ENCODE measurements at regions not wholly inside any gene's neighbourhood (a gene's known extent, or its start where the extent isn't known, plus 50 kb on each side); places are given as distances from the start of the nearest gene placed in this dataset.

DNA sequence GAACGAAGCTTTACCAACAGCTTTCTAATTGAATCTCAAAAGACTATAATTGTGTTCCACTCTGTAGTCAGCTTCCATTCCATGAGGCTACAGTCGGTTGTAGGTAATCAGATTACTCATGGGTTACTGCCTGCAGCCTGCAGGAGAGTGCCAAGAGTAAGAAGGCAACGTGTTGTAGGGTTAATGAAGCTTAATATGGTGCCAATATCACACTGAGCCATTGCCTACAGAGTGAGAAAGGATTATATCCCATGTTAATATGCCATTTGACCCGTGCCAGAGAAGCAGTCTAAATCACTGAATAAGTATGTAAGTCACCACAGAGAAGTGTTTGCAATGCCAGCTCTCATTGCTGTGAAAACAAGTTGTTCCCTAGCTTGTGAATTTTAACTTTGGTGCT is 734.5 kb upstream of the ACVR2A start:
- TF ChIP-seq, protein P1, sequence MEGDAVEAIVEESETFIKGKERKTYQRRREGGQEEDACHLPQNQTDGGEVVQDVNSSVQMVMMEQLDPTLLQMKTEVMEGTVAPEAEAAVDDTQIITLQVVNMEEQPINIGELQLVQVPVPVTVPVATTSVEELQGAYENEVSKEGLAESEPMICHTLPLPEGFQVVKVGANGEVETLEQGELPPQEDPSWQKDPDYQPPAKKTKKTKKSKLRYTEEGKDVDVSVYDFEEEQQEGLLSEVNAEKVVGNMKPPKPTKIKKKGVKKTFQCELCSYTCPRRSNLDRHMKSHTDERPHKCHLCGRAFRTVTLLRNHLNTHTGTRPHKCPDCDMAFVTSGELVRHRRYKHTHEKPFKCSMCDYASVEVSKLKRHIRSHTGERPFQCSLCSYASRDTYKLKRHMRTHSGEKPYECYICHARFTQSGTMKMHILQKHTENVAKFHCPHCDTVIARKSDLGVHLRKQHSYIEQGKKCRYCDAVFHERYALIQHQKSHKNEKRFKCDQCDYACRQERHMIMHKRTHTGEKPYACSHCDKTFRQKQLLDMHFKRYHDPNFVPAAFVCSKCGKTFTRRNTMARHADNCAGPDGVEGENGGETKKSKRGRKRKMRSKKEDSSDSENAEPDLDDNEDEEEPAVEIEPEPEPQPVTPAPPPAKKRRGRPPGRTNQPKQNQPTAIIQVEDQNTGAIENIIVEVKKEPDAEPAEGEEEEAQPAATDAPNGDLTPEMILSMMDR (conservative IDR thresholded peaks at IDR 0.05; ENCODE audit: low read length), result no peak
- DNase-seq (ENCODE audit: low read depth), result no peak
- no peak overlapping the region for H3K4me3 ChIP-seq (ENCODE audit: low read length)

DNA sequence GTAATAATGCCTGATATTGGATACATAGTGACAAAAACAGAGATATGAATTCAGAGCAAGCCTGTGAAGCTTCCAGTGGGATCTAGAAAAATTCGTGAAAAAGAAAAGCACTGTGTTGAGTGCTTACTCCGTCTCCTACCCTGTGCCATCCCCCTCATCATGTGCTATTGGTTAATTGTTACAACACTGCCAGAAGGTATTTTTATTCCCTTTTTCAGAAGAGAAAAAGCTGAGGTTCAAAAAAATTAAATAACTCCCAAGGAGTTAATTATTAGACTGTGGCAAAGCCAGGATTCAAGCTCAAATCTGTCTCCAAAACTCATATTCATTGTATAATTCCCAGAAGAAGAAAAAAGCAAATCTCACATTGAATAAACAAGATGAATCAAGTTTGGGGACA is 735.5 kb upstream of the ACVR2A start:
- DNase-seq (ENCODE audit: low read depth), result no peak
- H3K4me3 ChIP-seq (ENCODE audit: low read length), result no peak overlapping the region
- TF ChIP-seq, protein P1 (conservative IDR thresholded peaks at IDR 0.05; ENCODE audit: low read length), result no peak

- H3K4me3 ChIP-seq (ENCODE audit: low read length), result no peak overlapping the region
- TF ChIP-seq, protein P1 (conservative IDR thresholded peaks at IDR 0.05; ENCODE audit: low read length), result no peak
- peak; percentile 29 for DNase-seq (ENCODE audit: low read depth)
Observed at GRCh38 chr2:147108548-147108947, 736.3 kb upstream of the ACVR2A start.

- TF ChIP-seq, protein P1 (conservative IDR thresholded peaks at IDR 0.05; ENCODE audit: low read length), result no peak
- no peak for DNase-seq (ENCODE audit: low read depth)
Observed at GRCh38 chr2:147101941-147102790, 742.7 kb upstream of the ACVR2A start.

DNA sequence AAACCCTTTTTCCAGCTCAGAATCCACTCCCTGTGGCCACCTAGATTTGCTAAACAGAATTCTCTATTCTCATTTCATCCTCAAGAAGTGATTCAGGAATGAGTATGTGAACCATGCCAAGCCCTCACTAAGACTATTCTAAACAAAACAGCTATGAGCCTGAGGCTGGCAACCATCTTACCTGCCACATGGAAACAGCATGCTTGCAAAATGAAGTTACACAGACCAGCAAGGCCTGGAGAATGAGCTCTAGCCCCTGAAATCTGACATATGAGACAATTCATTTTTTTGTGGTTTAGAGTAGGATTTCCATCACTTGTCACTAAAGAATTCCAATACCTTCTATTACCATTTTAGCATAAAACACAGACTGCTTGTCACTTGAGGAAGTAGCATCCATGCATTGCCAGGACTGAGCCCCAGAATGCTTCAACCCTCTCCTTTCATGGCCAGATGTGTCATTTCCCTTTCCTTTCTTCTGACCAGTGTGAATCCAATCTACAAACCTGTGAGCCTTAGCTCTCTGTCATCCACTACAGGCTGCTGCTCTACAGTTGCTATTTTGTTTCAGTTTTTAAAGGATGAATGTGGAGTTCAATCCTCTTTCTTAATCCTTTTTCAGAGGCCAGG is 744.3 kb upstream of the ACVR2A start:
- no peak overlapping the region for H3K4me3 ChIP-seq (ENCODE audit: low read length)
- peak; percentile 94 for DNase-seq (ENCODE audit: low read depth)
- TF ChIP-seq, protein P1 (conservative IDR thresholded peaks at IDR 0.05; ENCODE audit: low read length), result 0 out of 2 replicates have a peak, but pooled peaks have one; percentile 2

More at GRCh38 chr2:147101941-147102790, 742.7 kb upstream of the ACVR2A start:
- H3K4me3 ChIP-seq (ENCODE audit: low read length), result no peak overlapping the region

DNA sequence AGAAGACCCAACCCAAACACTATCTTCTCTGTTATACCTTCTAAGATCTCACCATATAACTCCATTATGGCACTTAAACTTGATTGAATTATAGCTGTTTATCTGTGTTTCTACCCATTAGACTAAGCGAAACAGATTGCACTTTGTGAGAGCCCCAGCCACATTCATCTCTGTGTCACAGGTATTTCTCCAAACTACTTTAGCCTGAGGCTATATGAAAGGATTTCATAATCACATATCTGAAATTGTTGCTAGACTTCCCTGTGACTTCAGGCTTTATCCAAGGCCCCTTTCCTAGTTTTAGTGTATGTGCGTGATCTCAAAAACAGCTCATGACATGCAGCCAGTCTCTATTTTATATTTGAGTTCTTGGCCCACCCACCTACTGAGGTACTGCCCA is 745.0 kb upstream of the ACVR2A start:
- TF ChIP-seq, protein P1 (conservative IDR thresholded peaks at IDR 0.05; ENCODE audit: low read length), result no peak
- peak; percentile 22 for DNase-seq (ENCODE audit: low read depth)
- no peak overlapping the region for H3K4me3 ChIP-seq (ENCODE audit: low read length)

- DNase-seq (ENCODE audit: low read depth), result peak; percentile 21
- TF ChIP-seq, protein P1 (conservative IDR thresholded peaks at IDR 0.05; ENCODE audit: low read length), result no peak
- no peak overlapping the region for H3K4me3 ChIP-seq (ENCODE audit: low read length)
Observed at GRCh38 chr2:147098940-147099339, 745.9 kb upstream of the ACVR2A start.
